Astrocyte of the cerebellum (primary cell): ENCODE measurements at regions not wholly inside any gene's neighbourhood (a gene's known extent, or its start where the extent isn't known, plus 50 kb on each side); places are given as distances from the start of the nearest gene placed in this dataset.

Source experiments
- DNase-seq: peaks from one replicate; pipeline ENCODE4 v3.0.0-alpha.2; 2011; ENCODE audit warnings: low read depth
- H3K4me3 ChIP-seq: 2 replicates; pipeline ENCODE4 v1.5.1; 2011; ENCODE audit warnings: mild to moderate bottlenecking, low read depth, low read length, moderate library complexity
- in situ Hi-C: cut with HindIII; loops from 2 replicates; pipeline ENCODE4 v1.10.0; 2017; ENCODE audit warnings: low sequenced_read_pairs
- TF ChIP-seq, protein P1 (sequence below): IDR thresholded peaks from 2 replicates; pipeline ENCODE4 v1.5.1; 2012; ENCODE audit warnings: low read length, low read depth, moderate library complexity, mild to moderate bottlenecking; ENCODE audit errors: missing control alignments

GRCh38 chr20:55242853-55243252 is 762.5 kb downstream of the CBLN4 start:
- H3K4me3 ChIP-seq: no peak overlapping the region
- DNase-seq: no peak
- in situ Hi-C loops: no loop called here
- TF ChIP-seq, protein P1, sequence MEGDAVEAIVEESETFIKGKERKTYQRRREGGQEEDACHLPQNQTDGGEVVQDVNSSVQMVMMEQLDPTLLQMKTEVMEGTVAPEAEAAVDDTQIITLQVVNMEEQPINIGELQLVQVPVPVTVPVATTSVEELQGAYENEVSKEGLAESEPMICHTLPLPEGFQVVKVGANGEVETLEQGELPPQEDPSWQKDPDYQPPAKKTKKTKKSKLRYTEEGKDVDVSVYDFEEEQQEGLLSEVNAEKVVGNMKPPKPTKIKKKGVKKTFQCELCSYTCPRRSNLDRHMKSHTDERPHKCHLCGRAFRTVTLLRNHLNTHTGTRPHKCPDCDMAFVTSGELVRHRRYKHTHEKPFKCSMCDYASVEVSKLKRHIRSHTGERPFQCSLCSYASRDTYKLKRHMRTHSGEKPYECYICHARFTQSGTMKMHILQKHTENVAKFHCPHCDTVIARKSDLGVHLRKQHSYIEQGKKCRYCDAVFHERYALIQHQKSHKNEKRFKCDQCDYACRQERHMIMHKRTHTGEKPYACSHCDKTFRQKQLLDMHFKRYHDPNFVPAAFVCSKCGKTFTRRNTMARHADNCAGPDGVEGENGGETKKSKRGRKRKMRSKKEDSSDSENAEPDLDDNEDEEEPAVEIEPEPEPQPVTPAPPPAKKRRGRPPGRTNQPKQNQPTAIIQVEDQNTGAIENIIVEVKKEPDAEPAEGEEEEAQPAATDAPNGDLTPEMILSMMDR: no peak

- no peak for DNase-seq
- TF ChIP-seq, protein P1: no peak
- in situ Hi-C loops: no loop called here
- no peak overlapping the region for H3K4me3 ChIP-seq
Measured at GRCh38 chr20:55239269-55239668, 763.9 kb downstream of the DOK5 start.

DNA sequence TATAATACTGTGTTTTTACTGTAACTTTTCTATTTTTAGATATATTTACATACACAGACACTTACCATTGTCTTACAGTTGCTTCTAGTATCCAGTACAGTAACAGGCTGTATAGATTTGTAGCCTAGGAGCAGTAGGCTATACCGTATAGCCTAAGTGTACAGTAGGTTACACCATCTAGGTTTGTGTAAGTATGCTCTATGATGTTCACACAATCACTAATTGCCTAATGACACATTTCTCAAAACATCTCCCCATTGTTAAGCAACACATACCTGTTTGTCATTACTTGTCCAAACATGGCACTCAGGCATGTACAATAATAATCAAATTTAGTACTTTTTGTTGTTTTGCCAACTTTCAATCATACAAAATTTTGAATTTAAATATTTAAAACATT is 757.3 kb downstream of the DOK5 start:
- no peak for DNase-seq
- H3K4me3 ChIP-seq: no peak overlapping the region
- TF ChIP-seq, protein P1: no peak
- in situ Hi-C loops: no loop called here

GRCh38 chr20:55229451-55229850 is 754.1 kb downstream of the DOK5 start:
- no peak overlapping the region for H3K4me3 ChIP-seq
- in situ Hi-C loops: no loop called here
- DNase-seq: no peak
- TF ChIP-seq, protein P1: no peak

DNA sequence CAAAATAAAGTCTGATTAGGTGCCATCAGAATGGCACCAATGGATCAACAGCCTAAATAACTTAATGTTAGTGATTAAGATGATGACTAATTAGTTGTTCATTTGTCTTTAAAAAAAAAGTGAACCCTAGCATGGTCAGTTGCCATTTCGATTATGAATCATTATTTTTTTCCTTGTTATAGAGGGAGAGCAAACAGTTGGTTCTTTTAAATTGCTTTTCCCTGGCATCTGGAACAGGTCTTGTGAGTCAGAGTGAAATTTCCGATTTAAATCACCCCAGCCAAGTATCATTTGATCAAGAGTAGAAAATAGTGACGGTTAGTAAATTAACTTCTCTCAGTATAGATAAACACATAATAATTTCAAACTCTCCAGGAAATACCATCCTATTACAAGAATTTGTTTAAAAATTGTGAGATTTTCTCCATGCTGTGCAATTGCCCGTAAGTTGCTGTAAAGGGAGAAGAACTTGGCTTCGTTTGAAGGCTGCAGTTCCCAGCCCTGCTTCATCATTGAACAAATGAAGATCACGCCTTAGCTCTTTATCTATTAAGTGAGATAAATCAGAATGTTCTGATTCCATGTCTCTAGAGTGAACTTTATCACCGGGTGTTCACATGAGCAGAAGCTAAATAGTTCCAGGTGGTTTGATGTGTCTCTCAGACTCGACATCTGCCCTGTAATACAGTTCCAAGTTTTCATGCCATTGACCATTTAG is 741.3 kb downstream of the DOK5 start:
- DNase-seq: no peak
- no peak overlapping the region for H3K4me3 ChIP-seq
- in situ Hi-C loops: no loop called here
- TF ChIP-seq, protein P1: no peak

DNA sequence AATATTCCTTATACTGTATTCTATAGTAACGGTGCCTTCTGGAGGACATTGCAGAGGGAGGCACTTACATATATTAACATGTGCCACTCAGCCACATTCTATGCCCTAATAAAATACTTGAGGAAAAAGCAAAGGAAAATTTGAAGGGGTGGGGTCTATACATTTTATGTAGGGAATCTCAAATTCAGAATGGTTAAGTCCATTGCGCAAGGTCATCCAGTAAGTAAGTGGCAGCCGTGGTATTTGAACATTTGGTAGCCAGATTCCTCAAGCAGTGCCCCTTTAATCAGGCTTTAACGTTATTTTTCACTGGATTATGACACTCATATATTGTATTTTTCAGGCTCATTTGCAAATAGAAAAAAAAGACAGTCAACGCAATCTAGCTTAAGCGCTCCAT is 738.3 kb downstream of the DOK5 start:
- H3K4me3 ChIP-seq: no peak overlapping the region
- TF ChIP-seq, protein P1: no peak
- DNase-seq: no peak
- in situ Hi-C loops: no loop called here
